Right lobe of liver (tissue), 4 donors: ENCODE measurements at regions not wholly inside any gene's neighbourhood (a gene's known extent, or its start where the extent isn't known, plus 50 kb on each side); places are given as distances from the start of the nearest gene placed in this dataset.

Experiments
- CTCF ChIP-seq, 4 donors: fragments of 200-600 bp in 3 of 4; fragments of 450-650 bp in 1 of 4; IDR thresholded peaks; one replicate each; pipeline versions ENCODE4 v1.5.1 to v1.8.0; 2016 to 2022; ENCODE audit warnings: antibody characterized with exemption in 4 of 4, mild to moderate bottlenecking in 2 of 4
- POLR2A ChIP-seq: fragments of 450-650 bp; IDR thresholded peaks from one replicate; pipeline ENCODE4 v1.6.1; 2017; ENCODE audit warnings: antibody characterized with exemption, mild to moderate bottlenecking
- donor health status: DM: no; HTN: no; CAD: no.
- donor health status: DM: no; HTN: no; CAD: no.
- donor health status: DM: no; HTN: yes; CAD: no.

GRCh38 chr4:58075724-58076123 lies 965.5 kb upstream of the IGFBP7 start:
- no peak for TF ChIP-seq CTCF (IDR thresholded peaks at IDR 0.05)
- TF ChIP-seq POLR2A, result no peak
